Keratinocyte (primary cell): ENCODE measurements at regions not wholly inside any gene's neighbourhood (a gene's known extent, or its start where the extent isn't known, plus 50 kb on each side); places are given as distances from the start of the nearest gene placed in this dataset.

ENCODE experiments used
- DNase-seq: peaks from one replicate; pipeline ENCODE4 v3.0.0-alpha.2; 2011; ENCODE audit warnings: low read depth, missing footprints, low spot score
- FAIRE-seq: peaks from 2 replicates; lab custom pipeline; 2011; peaks lifted over from hg19 to GRCh38; lab: Jason Lieb, UNC
- H2AFZ ChIP-seq: 2 replicates; pipeline ENCODE4 v1.6.0; 2012; ENCODE audit warnings: low read length, control low read depth, inconsistent platforms; ENCODE audit not compliant: control insufficient read depth
- H3K27ac ChIP-seq: 2 replicates; pipeline ENCODE4 v1.5.1; 2011; ENCODE audit warnings: low read length; ENCODE audit not compliant: control insufficient read depth, insufficient read depth
- H3K27me3 ChIP-seq: 3 replicates; pipeline ENCODE4 v1.6.0; 2011; ENCODE audit warnings: low read length; ENCODE audit not compliant: control insufficient read depth, insufficient read depth; ENCODE audit errors: extremely low read depth
- H3K36me3 ChIP-seq, 2 experiments: 2 replicates in 1 of 2; 3 replicates in 1 of 2; pipeline ENCODE4 v1.5.1; 2011; ENCODE audit warnings: low read length in 2 of 2, mild to moderate bottlenecking in 1 of 2; ENCODE audit not compliant: control insufficient read depth in 2 of 2, insufficient read depth in 2 of 2; ENCODE audit errors: extremely low read depth in 1 of 2
- H3K4me1 ChIP-seq: 3 replicates; pipeline ENCODE4 v1.5.1; 2011; ENCODE audit warnings: low read length; ENCODE audit not compliant: control insufficient read depth, insufficient read depth; ENCODE audit errors: extremely low read depth
- H3K4me2 ChIP-seq: 3 replicates; pipeline ENCODE4 v1.6.0; 2011; ENCODE audit warnings: low read depth, low read length; ENCODE audit not compliant: control insufficient read depth, insufficient read depth; ENCODE audit errors: extremely low read depth
- H3K4me3 ChIP-seq, 3 experiments: fragments of 200-600 bp in 1 of 3; sonication (generic) in 1 of 3; 2 replicates in 2 of 3; 3 replicates in 1 of 3; pipeline ENCODE4 v1.5.1; 2011 to 2016; ENCODE audit warnings: low read length in 3 of 3, mild to moderate bottlenecking in 3 of 3, control low read depth in 2 of 3, inconsistent platforms in 1 of 3, low read depth in 1 of 3, mixed read lengths in 1 of 3, mixed run types in 1 of 3, moderate library complexity in 1 of 3; ENCODE audit not compliant: control insufficient read depth in 2 of 3, insufficient read depth in 2 of 3; ENCODE audit errors: extremely low read depth in 1 of 3
- H3K79me2 ChIP-seq: 2 replicates; pipeline ENCODE4 v1.6.0; 2012; ENCODE audit warnings: low read length; ENCODE audit not compliant: control insufficient read depth, insufficient read depth
- H3K9ac ChIP-seq: 3 replicates; pipeline ENCODE4 v1.6.0; 2011; ENCODE audit warnings: low read length; ENCODE audit not compliant: control insufficient read depth, insufficient read depth; ENCODE audit errors: extremely low read depth
- H3K9me1 ChIP-seq: 3 replicates; pipeline ENCODE4 v1.6.0; 2011; ENCODE audit warnings: low read length; ENCODE audit not compliant: control insufficient read depth, insufficient read depth; ENCODE audit errors: extremely low read depth
- H3K9me3 ChIP-seq: 2 replicates; pipeline ENCODE4 v1.5.1; 2012; ENCODE audit warnings: low read depth, low read length; ENCODE audit not compliant: control insufficient read depth
- H4K20me1 ChIP-seq: 3 replicates; pipeline ENCODE4 v1.6.0; 2011; ENCODE audit warnings: low read length; ENCODE audit not compliant: control insufficient read depth, insufficient read depth; ENCODE audit errors: extremely low read depth
- EZH2 ChIP-seq: IDR thresholded peaks from one replicate; pipeline ENCODE4 v1.6.1; 2012; ENCODE audit warnings: inconsistent platforms, mild to moderate bottlenecking, low read length, moderate library complexity
- dilution Hi-C: fragments of 300-500 bp; cut with MboI; formaldehyde crosslinking; loops from one replicate; pipeline ENCODE4 v1.7.0; 2020; ENCODE audit warnings: low sequenced_read_pairs; ENCODE audit not compliant: extremely low pct_ligation_motif_present
- TF ChIP-seq, protein P1 (sequence below), 3 experiments: IDR thresholded peaks in 1 of 3; conservative IDR thresholded peaks in 1 of 3; optimal IDR thresholded peaks in 1 of 3; 2 replicates in 2 of 3; 3 replicates in 1 of 3; pipeline versions ENCODE3 to v1.5.1; 2011; ENCODE audit warnings: low read length in 3 of 3, mild to moderate bottlenecking in 3 of 3, moderate library complexity in 2 of 3, control low read depth in 1 of 3, inconsistent platforms in 1 of 3; ENCODE audit not compliant: insufficient read depth in 2 of 3; ENCODE audit errors: extremely low read depth in 1 of 3

DNA sequence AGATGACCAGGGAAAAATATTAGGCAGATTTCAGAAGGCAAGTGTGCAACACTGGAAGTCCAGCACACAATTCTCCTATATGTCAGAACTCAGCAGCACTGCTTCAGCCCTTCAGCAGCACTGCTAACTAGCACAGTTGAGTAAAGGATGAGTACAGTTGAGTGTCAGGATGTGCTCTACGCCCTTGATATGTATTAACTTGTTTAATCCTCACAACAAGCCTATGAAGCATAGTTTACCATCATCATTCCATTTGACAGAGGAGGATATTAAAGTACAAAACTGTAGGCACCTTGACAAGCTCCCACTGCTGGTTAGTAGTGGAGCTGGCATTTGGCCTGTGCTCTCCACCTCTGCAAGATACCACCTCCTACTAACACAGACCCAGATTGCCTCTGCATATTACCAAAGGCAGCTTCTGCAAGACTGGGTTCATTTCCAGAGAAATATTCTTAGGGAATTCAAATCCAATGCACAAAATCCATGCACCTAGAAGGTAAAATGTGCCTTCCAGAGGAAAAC is 230.8 kb downstream of the ANAPC1 start:
- Histone ChIP-seq H3K27me3 (no peaks in the 10 kb centered on the region), H3K4me3 (no peak overlapping the region), H2AFZ (no peak overlapping the region), H3K9me1 (no peaks in the 10 kb centered on the region), H3K36me3 (no peaks in the 10 kb centered on the region), H3K9ac (no peak overlapping the region), H3K4me1 (peaks cover 18% of the 10 kb centered on the region), H3K79me2 (no peaks in the 10 kb centered on the region), H3K9me3 (no peaks in the 10 kb centered on the region), H4K20me1 (no peaks in the 10 kb centered on the region), H3K27ac (no peak overlapping the region), H3K4me2 (peak overlapping the region; percentile 3)
- FAIRE-seq, result peak; percentile 90
- no peak for DNase-seq
- dilution Hi-C loops, result no loop called here
- TF ChIP-seq, protein P1, sequence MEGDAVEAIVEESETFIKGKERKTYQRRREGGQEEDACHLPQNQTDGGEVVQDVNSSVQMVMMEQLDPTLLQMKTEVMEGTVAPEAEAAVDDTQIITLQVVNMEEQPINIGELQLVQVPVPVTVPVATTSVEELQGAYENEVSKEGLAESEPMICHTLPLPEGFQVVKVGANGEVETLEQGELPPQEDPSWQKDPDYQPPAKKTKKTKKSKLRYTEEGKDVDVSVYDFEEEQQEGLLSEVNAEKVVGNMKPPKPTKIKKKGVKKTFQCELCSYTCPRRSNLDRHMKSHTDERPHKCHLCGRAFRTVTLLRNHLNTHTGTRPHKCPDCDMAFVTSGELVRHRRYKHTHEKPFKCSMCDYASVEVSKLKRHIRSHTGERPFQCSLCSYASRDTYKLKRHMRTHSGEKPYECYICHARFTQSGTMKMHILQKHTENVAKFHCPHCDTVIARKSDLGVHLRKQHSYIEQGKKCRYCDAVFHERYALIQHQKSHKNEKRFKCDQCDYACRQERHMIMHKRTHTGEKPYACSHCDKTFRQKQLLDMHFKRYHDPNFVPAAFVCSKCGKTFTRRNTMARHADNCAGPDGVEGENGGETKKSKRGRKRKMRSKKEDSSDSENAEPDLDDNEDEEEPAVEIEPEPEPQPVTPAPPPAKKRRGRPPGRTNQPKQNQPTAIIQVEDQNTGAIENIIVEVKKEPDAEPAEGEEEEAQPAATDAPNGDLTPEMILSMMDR (optimal IDR thresholded peaks at IDR 0.05 in 1 of 3, IDR thresholded peaks at IDR 0.05 in 1 of 3, conservative IDR thresholded peaks at IDR 0.05 in 1 of 3; ENCODE audit: extremely low read depth in 1 of 3, insufficient read depth in 2 of 3, low read length in 3 of 3), result peak; percentile 46 to 51 (median 50)
- TF ChIP-seq EZH2, result no peak

- Histone ChIP-seq H3K9me3 (no peaks in the 10 kb centered on the region), H4K20me1 (no peaks in the 10 kb centered on the region), H3K4me1 (peaks cover 20% of the 10 kb centered on the region), H3K36me3 (no peaks in the 10 kb centered on the region), H3K27ac (no peak overlapping the region), H3K9ac (no peak overlapping the region), H3K79me2 (no peaks in the 10 kb centered on the region), H2AFZ (no peak overlapping the region), H3K27me3 (no peaks in the 10 kb centered on the region), H3K4me3 (no peak overlapping the region), H3K4me2 (no peak overlapping the region), H3K9me1 (no peaks in the 10 kb centered on the region)
- FAIRE-seq (no peak), DNase-seq (no peak)
- TF ChIP-seq, protein P1 (optimal IDR thresholded peaks at IDR 0.05 in 1 of 3, IDR thresholded peaks at IDR 0.05 in 1 of 3, conservative IDR thresholded peaks at IDR 0.05 in 1 of 3; ENCODE audit: extremely low read depth in 1 of 3, insufficient read depth in 2 of 3, low read length in 3 of 3), result no peak
- TF ChIP-seq EZH2, result no peak
- dilution Hi-C loops, result no loop called here
These were observed 230.1 kb downstream of the ANAPC1 start for GRCh38 chr2:111653913-111654312.
